NCI-H226 (cell line): ENCODE measurements at regions not wholly inside any gene's neighbourhood (a gene's known extent, or its start where the extent isn't known, plus 50 kb on each side); places are given as distances from the start of the nearest gene placed in this dataset.
"Not testable (repeated sequence)": the region's sequence is repeated elsewhere in the genome, so short reads cannot be mapped to it uniquely, and the experiment has no call there.

Source experiments
- DNase-seq: peaks from one replicate; pipeline ENCODE4 v3.0.0-alpha.2; 2015

DNA sequence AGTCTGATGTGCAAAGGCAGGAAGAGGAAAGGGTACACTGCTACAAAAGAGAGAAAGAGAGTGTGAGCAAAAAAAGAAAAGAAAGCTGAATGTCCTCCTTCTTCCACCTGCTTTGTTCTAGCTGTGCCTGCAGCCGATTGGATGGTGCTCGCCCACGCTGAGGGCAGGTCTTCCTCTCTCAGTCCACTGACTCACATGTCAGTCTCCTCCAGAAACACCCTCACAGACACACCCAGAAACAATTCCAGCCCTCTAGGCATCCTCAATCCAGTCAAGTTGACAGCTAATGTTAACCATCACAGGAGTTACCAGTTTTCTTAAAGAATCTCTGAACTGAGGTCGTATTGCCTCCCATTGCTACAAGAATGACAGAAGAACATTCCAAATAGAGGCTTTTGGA, 411.9 kb upstream of the SASH1 start:
- DNase-seq = peak; percentile 56

DNA sequence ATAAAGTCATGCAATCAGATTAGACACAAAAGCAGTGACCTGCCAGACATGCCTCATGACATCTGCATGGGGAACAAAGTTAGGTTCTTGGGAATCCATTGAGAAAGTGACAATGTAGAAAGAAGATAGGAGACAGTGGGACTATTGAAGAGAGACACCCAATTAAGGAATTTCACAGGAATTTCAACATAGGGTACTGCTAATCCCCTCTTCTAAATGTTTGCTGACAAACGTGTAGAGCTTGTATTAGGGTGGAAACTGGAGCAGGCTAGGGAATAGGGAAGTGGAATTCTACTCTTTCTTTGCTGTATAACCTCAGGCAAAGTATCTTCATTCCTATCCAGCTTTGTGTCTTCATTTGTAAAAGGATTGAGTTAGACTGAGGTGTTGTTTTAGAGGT, 409.4 kb upstream of the SASH1 start:
- DNase-seq = no peak

- no peak for DNase-seq
These were observed 407.0 kb upstream of the SASH1 start for GRCh38 chr6:147935656-147936055.

GRCh38 chr6:147936703-147937470, 405.8 kb upstream of the SASH1 start:
- no peak for DNase-seq

GRCh38 chr6:147941143-147941542, 401.5 kb upstream of the SASH1 start:
- no peak for DNase-seq

- DNase-seq = no peak
These were observed 400.3 kb upstream of the SASH1 start for GRCh38 chr6:147942363-147942762.

GRCh38 chr6:147944122-147944521, 398.5 kb upstream of the SASH1 start:
- DNase-seq = no peak

DNA sequence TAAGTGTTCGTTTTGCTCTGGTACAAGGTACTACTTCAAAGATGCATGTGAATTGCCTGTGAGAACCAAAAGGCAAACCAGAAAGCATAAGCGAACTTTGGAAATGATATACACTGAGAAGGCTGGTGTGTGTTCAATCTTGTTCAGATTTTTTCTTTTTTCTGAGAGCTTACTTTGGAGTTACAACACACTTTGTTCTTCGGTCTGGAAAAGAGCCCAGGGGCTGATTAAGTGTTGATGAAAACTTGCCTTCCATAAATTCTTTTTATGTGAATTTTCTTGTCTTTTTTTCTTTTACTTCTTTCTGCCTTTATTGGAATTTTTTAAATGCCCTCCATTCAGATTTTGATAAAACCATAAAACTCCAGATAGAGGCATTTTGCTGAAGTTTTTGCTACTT, 395.1 kb upstream of the SASH1 start:
- DNase-seq = no peak

- no peak for DNase-seq
These were observed 392.5 kb upstream of the SASH1 start for GRCh38 chr6:147949981-147950622.

DNA sequence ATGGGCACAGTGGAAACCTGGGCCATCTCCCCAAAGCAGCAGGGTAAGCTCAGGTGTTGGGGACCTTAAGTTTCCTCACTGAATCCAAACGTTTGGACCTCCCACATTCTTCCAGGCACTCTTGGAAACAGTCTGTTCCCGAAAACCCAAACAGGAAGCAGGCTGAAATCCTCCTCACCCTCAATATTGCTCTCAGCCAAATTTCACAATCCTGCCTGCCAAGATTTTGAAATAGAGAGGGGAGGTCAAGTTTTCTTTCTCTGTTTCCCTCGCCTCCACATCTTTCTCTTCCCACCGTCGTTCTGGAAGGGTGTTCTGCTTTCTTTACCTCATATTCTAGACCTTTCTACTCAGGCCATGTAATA, 392.0 kb upstream of the SASH1 start:
- peak; percentile 14 for DNase-seq

DNA sequence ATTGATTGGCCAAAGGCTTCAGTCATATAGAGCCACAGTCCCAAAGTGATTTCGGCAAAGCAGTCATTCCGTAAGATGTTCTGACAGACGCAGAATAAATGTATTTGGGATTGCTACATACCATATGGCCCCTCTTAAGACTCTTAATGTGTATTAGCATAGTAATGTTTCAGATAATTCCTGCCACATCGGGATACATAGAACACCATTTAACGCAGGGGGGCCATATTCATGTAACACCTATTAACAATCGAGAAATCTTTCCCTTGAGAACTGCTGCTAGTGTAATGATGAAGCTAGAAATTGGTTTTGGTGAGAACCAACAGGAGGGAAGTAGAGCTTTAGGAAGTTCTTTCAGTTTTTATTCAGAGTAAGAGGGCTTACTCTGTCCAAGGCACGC, 390.9 kb upstream of the SASH1 start:
- no peak for DNase-seq

- DNase-seq = peak; percentile 4
These were observed 387.7 kb upstream of the SASH1 start for GRCh38 chr6:147954938-147955337.

DNA sequence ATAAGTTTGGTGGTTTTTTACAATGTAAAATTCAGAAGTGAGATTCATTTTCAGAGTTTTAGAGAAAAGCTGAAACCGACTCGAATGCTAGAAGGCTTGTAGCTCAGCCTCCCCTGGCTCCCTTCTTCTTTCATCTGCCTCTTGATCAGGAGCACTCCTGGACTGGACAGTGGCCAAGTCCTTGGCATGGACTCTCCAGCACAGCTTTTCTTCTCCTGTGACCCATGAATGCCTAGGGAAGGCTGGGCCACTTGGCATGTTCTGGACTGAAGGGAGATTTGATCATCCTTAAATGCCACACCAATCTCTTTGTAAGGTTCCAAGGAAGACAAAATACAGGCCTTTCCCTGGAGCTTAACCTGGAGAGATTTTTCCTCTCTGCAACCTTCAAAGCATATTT, 384.0 kb upstream of the SASH1 start:
- no peak for DNase-seq

- no peak for DNase-seq
These were observed 381.0 kb upstream of the SASH1 start for GRCh38 chr6:147961481-147962141.

GRCh38 chr6:147965448-147965847, 377.2 kb upstream of the SASH1 start:
- DNase-seq = not testable (repeated sequence)

DNA sequence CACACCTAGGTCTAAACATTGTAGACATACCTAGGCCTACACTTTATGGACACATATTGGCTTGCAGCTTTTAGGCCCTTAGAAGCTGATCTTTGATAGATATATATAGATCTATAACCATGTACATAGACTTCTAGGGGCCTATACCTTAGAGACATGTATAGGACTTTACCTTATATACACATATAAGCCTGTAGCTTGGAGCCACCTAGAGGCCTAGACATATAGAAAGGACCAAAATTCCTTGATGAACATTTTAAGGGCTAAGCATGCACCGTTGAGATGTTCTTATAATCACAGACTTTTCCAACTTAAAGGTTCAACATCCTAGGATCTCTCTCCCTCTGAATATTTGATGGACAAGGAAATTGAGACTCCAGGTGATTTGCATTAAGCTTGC, 371.7 kb upstream of the SASH1 start:
- no peak for DNase-seq

- no peak for DNase-seq
These were observed 370.2 kb upstream of the SASH1 start for GRCh38 chr6:147972448-147972847.

DNA sequence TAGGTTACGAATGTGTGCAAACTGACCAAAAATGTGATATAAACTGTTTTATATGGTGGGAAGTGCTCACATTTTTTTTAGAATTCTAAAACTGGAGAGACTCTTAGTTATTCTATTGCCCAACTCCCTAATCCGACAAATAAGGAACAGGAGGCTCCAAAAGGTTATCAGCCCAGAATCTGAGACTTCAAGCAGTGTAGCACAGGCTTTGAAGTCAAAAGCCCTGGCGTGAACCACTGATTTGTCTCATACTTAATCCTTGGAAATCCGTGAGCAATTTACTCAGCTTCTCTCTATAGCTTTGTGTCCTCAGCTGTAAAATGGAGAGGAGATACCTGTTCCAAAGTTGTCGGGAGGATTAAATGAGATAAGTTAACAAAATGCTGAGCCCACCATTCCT, 368.8 kb upstream of the SASH1 start:
- DNase-seq = no peak

- peak; percentile 37 for DNase-seq
These were observed 368.3 kb upstream of the SASH1 start for GRCh38 chr6:147974376-147974775.

GRCh38 chr6:147977851-147978465, 364.7 kb upstream of the SASH1 start:
- DNase-seq = no peak

DNA sequence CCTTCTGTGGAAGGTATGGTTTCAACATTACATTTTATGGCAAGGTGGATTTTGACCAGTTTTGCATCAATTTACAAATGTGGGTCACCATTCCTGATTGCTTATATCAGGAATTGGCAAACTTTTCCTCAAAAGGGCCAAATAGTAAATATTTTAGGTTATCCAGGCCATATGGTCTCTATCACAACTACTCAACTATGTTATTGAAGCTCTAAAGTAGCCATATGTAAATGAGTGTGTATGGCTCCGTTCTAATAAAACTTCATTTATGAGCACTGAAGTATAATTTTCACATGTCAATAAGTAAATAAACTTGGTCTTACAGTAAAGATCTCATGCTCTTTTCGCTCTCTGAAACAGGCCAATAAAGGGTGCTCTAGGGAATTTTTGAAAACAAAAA, 362.7 kb upstream of the SASH1 start:
- no peak for DNase-seq

DNA sequence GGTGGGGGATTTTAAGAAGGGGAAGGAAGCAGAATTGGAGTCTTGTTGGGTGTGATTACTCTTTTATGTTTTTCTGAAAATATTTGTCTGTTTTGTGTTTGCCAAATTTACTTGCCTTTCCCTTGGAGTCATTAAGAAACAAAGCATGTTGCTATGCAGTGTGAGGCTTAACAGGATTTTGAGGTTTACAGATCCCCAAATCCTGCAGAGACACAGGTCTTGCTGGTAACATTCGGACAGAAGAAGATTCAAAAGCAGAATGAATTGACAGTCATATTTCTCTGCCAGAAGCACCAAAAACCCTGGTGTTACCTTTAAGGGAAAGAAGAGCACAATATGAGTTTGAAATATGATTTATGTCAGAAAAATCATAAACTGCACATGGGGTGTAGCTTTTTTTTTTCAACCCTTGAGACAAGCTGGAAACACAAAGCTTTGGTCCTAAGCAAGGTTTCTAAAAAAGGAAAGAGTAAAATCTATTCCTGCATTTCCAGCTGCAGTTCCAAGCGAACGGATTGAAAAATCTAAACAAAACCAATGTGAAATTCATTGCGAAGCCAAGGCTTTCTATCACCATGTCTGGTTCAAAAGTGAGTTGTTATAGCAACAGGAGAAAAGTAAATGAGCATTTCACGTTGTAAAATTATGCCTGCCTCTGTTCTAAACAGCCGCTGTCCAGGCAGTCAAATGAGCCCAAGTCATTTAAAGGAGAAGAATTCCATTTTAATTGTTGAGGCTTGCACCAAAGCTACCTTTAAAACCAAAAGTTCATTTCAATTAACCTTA, 358.9 kb upstream of the SASH1 start:
- DNase-seq = no peak

- no peak for DNase-seq
These were observed 355.8 kb upstream of the SASH1 start for GRCh38 chr6:147986846-147987245.
